MM.1S (cell line): ENCODE measurements at regions not wholly inside any gene's neighbourhood (a gene's known extent, or its start where the extent isn't known, plus 50 kb on each side); places are given as distances from the start of the nearest gene placed in this dataset.

ENCODE experiments used
- EZH2 ChIP-seq: fragments of 300-600 bp; sonication (generic); optimal IDR thresholded peaks from 2 replicates; pipeline ENCODE3; 2017; ENCODE audit warnings: low read depth, mild to moderate bottlenecking, antibody characterized with exemption, low read length, mixed read lengths
- EZH2phosphoT487 ChIP-seq: fragments of 300-600 bp; sonication (generic); IDR thresholded peaks from 2 replicates; pipeline ENCODE4 v1.6.1; 2018; ENCODE audit warnings: antibody characterized with exemption, low read length
- TF ChIP-seq, protein P1 (sequence below): fragments of 300-600 bp; sonication (generic); IDR thresholded peaks from 2 replicates; pipeline ENCODE4 v1.5.1; 2016; ENCODE audit warnings: antibody characterized with exemption, low read length, mixed read lengths

DNA sequence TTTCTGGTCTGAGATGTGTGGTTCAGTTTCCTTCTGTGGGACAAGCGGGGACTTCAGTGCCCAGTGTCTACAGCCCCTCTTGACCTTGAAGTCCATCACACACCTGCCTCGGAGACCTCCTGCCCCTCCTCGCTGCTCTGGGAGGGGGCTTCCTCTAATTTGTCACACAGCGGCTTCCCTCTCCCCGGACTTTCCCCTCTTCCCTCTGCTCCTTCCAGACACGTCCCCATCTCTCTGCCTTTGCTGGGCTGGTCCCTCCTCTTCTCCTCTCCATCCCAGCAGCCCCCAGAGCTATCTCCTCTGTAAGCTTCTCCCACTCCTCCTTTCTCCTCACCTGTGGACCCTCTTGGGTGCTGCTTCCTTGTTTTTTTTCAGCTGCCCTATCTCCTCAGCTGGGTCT, 122.2 kb upstream of the SORCS3 start:
- TF ChIP-seq, protein P1, sequence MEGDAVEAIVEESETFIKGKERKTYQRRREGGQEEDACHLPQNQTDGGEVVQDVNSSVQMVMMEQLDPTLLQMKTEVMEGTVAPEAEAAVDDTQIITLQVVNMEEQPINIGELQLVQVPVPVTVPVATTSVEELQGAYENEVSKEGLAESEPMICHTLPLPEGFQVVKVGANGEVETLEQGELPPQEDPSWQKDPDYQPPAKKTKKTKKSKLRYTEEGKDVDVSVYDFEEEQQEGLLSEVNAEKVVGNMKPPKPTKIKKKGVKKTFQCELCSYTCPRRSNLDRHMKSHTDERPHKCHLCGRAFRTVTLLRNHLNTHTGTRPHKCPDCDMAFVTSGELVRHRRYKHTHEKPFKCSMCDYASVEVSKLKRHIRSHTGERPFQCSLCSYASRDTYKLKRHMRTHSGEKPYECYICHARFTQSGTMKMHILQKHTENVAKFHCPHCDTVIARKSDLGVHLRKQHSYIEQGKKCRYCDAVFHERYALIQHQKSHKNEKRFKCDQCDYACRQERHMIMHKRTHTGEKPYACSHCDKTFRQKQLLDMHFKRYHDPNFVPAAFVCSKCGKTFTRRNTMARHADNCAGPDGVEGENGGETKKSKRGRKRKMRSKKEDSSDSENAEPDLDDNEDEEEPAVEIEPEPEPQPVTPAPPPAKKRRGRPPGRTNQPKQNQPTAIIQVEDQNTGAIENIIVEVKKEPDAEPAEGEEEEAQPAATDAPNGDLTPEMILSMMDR: no peak
- no peak for TF ChIP-seq EZH2phosphoT487
- no peak for TF ChIP-seq EZH2
